ENCODE measurements at regions not wholly inside any gene's neighbourhood (a gene's known extent, or its start where the extent isn't known, plus 50 kb on each side); places are given as distances from the start of the nearest gene placed in this dataset.
"Not testable (repeated sequence)": the region's sequence is repeated elsewhere in the genome, so short reads cannot be mapped to it uniquely, and the experiment has no call there.

GRCh38 chr4:188738290-188738689 lies 599.0 kb downstream of the TRIML1 start:
- ATAC-seq, result peak; percentile 13

GRCh38 chr4:188740172-188740571 lies 600.9 kb downstream of the TRIML1 start:
- ATAC-seq, result peak; percentile 72

- ATAC-seq, result not testable (repeated sequence)
These were observed 601.5 kb downstream of the TRIML1 start for GRCh38 chr4:188740791-188741190.

- no peak for ATAC-seq
These were observed 615.2 kb downstream of the TRIML1 start for GRCh38 chr4:188754372-188755002.

GRCh38 chr4:188767496-188767895 lies 628.3 kb downstream of the TRIML1 start:
- no peak for ATAC-seq

GRCh38 chr4:188778905-188779304 lies 639.7 kb downstream of the TRIML1 start:
- no peak for ATAC-seq

GRCh38 chr4:188779581-188779980 lies 640.3 kb downstream of the TRIML1 start:
- ATAC-seq, result no peak

- ATAC-seq, result no peak
These were observed 640.8 kb downstream of the TRIML1 start for GRCh38 chr4:188780028-188780427.

GRCh38 chr4:188780686-188781085 lies 641.4 kb downstream of the TRIML1 start:
- no peak for ATAC-seq

- ATAC-seq, result no peak
These were observed 642.4 kb downstream of the TRIML1 start for GRCh38 chr4:188781655-188782054.

GRCh38 chr4:188783175-188783574 lies 643.9 kb downstream of the TRIML1 start:
- no peak for ATAC-seq

- ATAC-seq, result no peak
These were observed 644.4 kb downstream of the TRIML1 start for GRCh38 chr4:188783606-188784160.

- not testable (repeated sequence) for ATAC-seq
These were observed 657.4 kb downstream of the TRIML1 start for GRCh38 chr4:188796600-188796999.

- not testable (repeated sequence) for ATAC-seq
These were observed 657.8 kb downstream of the TRIML1 start for GRCh38 chr4:188797011-188797410.

- ATAC-seq, result no peak
These were observed 665.6 kb downstream of the TRIML1 start for GRCh38 chr4:188804861-188805260.

GRCh38 chr4:188811121-188811520 lies 671.9 kb downstream of the TRIML1 start:
- no peak for ATAC-seq

- ATAC-seq, result no peak
These were observed 673.4 kb downstream of the TRIML1 start for GRCh38 chr4:188812644-188813043.

- ATAC-seq, result no peak
These were observed 679.1 kb downstream of the TRIML1 start for GRCh38 chr4:188818300-188818699.

GRCh38 chr4:188819233-188819632 lies 680.0 kb downstream of the TRIML1 start:
- no peak for ATAC-seq

- ATAC-seq, result no peak
These were observed 682.3 kb downstream of the TRIML1 start for GRCh38 chr4:188821500-188821899.

GRCh38 chr4:188822698-188823097 lies 683.5 kb downstream of the TRIML1 start:
- ATAC-seq, result peak; percentile 28

- ATAC-seq, result no peak
These were observed 685.3 kb downstream of the TRIML1 start for GRCh38 chr4:188824553-188824952.

- ATAC-seq, result no peak
These were observed 687.2 kb downstream of the TRIML1 start for GRCh38 chr4:188826393-188826792.

- ATAC-seq, result no peak
These were observed 700.5 kb downstream of the TRIML1 start for GRCh38 chr4:188839704-188840103.

GRCh38 chr4:188841523-188841922 lies 702.3 kb downstream of the TRIML1 start:
- no peak for ATAC-seq

All from esophagus mucosa (tissue), 1 donor.